HUDEP-2 (cell line): ENCODE measurements at regions not wholly inside any gene's neighbourhood (a gene's known extent, or its start where the extent isn't known, plus 50 kb on each side); places are given as distances from the start of the nearest gene placed in this dataset.

Source experiments
- DNase-seq, 76 experiments: peaks; one replicate each; lab custom pipeline; 2025; ENCODE audit not compliant: unreplicated experiment in 76 of 76; lab: John Stamatoyannopoulos, UW

- DNase-seq = no peak
These were observed 414.5 kb downstream of the MAN2A1 start for GRCh38 chr5:110104060-110104725.

GRCh38 chr5:110104726-110105669 lies 415.3 kb downstream of the MAN2A1 start:
- DNase-seq = no peak

GRCh38 chr5:110105692-110106091 lies 416.0 kb downstream of the MAN2A1 start:
- no peak for DNase-seq

- no peak for DNase-seq
These were observed 417.0 kb downstream of the MAN2A1 start for GRCh38 chr5:110106750-110107149.

- no peak for DNase-seq
These were observed 418.8 kb downstream of the MAN2A1 start for GRCh38 chr5:110108520-110108919.

GRCh38 chr5:110109667-110110066 lies 419.9 kb downstream of the MAN2A1 start:
- no peak for DNase-seq

GRCh38 chr5:110112348-110112747 lies 422.6 kb downstream of the MAN2A1 start:
- no peak for DNase-seq

- DNase-seq = no peak
These were observed 425.8 kb downstream of the MAN2A1 start for GRCh38 chr5:110115503-110115902.

GRCh38 chr5:110116539-110116938 lies 426.8 kb downstream of the MAN2A1 start:
- DNase-seq = no peak

- DNase-seq = no peak
These were observed 445.5 kb downstream of the MAN2A1 start for GRCh38 chr5:110134963-110135935.

- DNase-seq = no peak
These were observed 460.5 kb downstream of the MAN2A1 start for GRCh38 chr5:110150199-110150598.

GRCh38 chr5:110159202-110159601 lies 469.5 kb downstream of the MAN2A1 start:
- no peak for DNase-seq

GRCh38 chr5:110161162-110161561 lies 471.4 kb downstream of the MAN2A1 start:
- DNase-seq = no peak

GRCh38 chr5:110165366-110165765 lies 475.6 kb downstream of the MAN2A1 start:
- DNase-seq = no peak

- no peak for DNase-seq
These were observed 477.7 kb downstream of the MAN2A1 start for GRCh38 chr5:110167384-110167783.

- no peak for DNase-seq
These were observed 479.7 kb downstream of the MAN2A1 start for GRCh38 chr5:110169461-110169860.

- no peak for DNase-seq
These were observed 488.0 kb downstream of the MAN2A1 start for GRCh38 chr5:110177729-110178128.

GRCh38 chr5:110179321-110179720 lies 489.6 kb downstream of the MAN2A1 start:
- no peak for DNase-seq

GRCh38 chr5:110194191-110194590 lies 504.5 kb downstream of the MAN2A1 start:
- no peak for DNase-seq

- no peak for DNase-seq
These were observed 505.6 kb downstream of the MAN2A1 start for GRCh38 chr5:110195288-110195687.

- no peak for DNase-seq
These were observed 512.1 kb downstream of the MAN2A1 start for GRCh38 chr5:110201791-110202190.
